ENCODE measurements at regions not wholly inside any gene's neighbourhood (a gene's known extent, or its start where the extent isn't known, plus 50 kb on each side); places are given as distances from the start of the nearest gene placed in this dataset.
A peak's percentile ranks its signal among the peaks of the same experiment; 100 is the strongest.

GRCh38 chr11:62022211-62022610 lies 54.8 kb upstream of the FTH1 start:
- no peak overlapping the region for H3K14ac ChIP-seq (ENCODE audit: low read length in 2 of 2)
- H3K23ac ChIP-seq (ENCODE audit: low read length in 2 of 2): no peak overlapping the region
- no peak overlapping the region for H3K4ac ChIP-seq (ENCODE audit: low read depth in 1 of 2, low read length in 2 of 2)
- H3K27ac ChIP-seq (ENCODE audit: low read length, poor library complexity, severe bottlenecking): no peak overlapping the region
- H3K4me1 ChIP-seq (ENCODE audit: control insufficient read depth, insufficient read depth, low read depth, low read length): peaks cover 9% of the 10 kb centered on the region
- H3K4me2 ChIP-seq (ENCODE audit: low read length, poor library complexity, severe bottlenecking): no peak overlapping the region
- no peaks in the 10 kb centered on the region for H3K79me1 ChIP-seq (replicated peaks; ENCODE audit: low read length, poor library complexity, severe bottlenecking)
- H2BK15ac ChIP-seq (ENCODE audit: low read depth, poor library complexity, severe bottlenecking): no peak overlapping the region
- no peak overlapping the region for H3K9ac ChIP-seq (ENCODE audit: low read length)
- no peak overlapping the region for H2AK5ac ChIP-seq (ENCODE audit: low read length, severe bottlenecking)
- H3K4me3 ChIP-seq (ENCODE audit: insufficient read depth in 1 of 2, low read depth in 1 of 2, low read length in 2 of 2): no peak overlapping the region
- peaks cover 15% of the 10 kb centered on the region for H3K9me3 ChIP-seq (ENCODE audit: control insufficient read depth, low read length)
- no peak for DNase-seq
- WGBS: 68% methylated on average over 2 of the region's 3 CpGs
- no peak overlapping the region for H4K91ac ChIP-seq (ENCODE audit: low read length)
- H2AFZ ChIP-seq (ENCODE audit: low read depth, low read length): no peak overlapping the region
- no peak overlapping the region for H2BK12ac ChIP-seq (ENCODE audit: low read length in 2 of 2)
- no peaks in the 10 kb centered on the region for H3K36me3 ChIP-seq (ENCODE audit: control insufficient read depth in 1 of 2, insufficient read depth in 2 of 2, low read depth in 1 of 2, low read length in 2 of 2)
- no peak overlapping the region for H4K8ac ChIP-seq (ENCODE audit: low read length)
- no peak overlapping the region for H2BK5ac ChIP-seq (ENCODE audit: low read depth, low read length, poor library complexity, severe bottlenecking)
- peaks cover 0 to 3% of the 10 kb centered on the region in 2 experiments for H3K27me3 ChIP-seq (ENCODE audit: control insufficient read depth in 1 of 2, insufficient read depth in 1 of 2, low read length in 2 of 2)
- no peak overlapping the region for H2BK120ac ChIP-seq (ENCODE audit: low read depth, low read length)
- H3K18ac ChIP-seq (ENCODE audit: low read depth in 1 of 2, low read length in 2 of 2): no peak overlapping the region

GRCh38 chr11:62020661-62021060 lies 53.2 kb upstream of the FTH1 start:
- Histone ChIP-seq H2BK5ac (ENCODE audit: low read depth, low read length, poor library complexity, severe bottlenecking) (no peak overlapping the region), H3K79me1 (replicated peaks; ENCODE audit: low read length, poor library complexity, severe bottlenecking) (no peaks in the 10 kb centered on the region), H3K27me3 (ENCODE audit: control insufficient read depth in 1 of 2, insufficient read depth in 1 of 2, low read length in 2 of 2) (peaks cover 0 to 3% of the 10 kb centered on the region in 2 experiments), H3K23ac (ENCODE audit: low read length in 2 of 2) (no peak overlapping the region), H3K9me3 (ENCODE audit: control insufficient read depth, low read length) (peaks cover 9% of the 10 kb centered on the region), H2BK120ac (ENCODE audit: low read depth, low read length) (no peak overlapping the region), H3K4me3 (ENCODE audit: insufficient read depth in 1 of 2, low read depth in 1 of 2, low read length in 2 of 2) (no peak overlapping the region), H2BK12ac (ENCODE audit: low read length in 2 of 2) (no peak overlapping the region), H4K8ac (ENCODE audit: low read length) (no peak overlapping the region), H2AFZ (ENCODE audit: low read depth, low read length) (no peak overlapping the region), H2BK15ac (ENCODE audit: low read depth, poor library complexity, severe bottlenecking) (no peak overlapping the region), H3K4me2 (ENCODE audit: low read length, poor library complexity, severe bottlenecking) (no peak overlapping the region), H3K4me1 (ENCODE audit: control insufficient read depth, insufficient read depth, low read depth, low read length) (peaks cover 10% of the 10 kb centered on the region), H2AK5ac (ENCODE audit: low read length, severe bottlenecking) (no peak overlapping the region), H4K91ac (ENCODE audit: low read length) (no peak overlapping the region), H3K36me3 (ENCODE audit: control insufficient read depth in 1 of 2, insufficient read depth in 2 of 2, low read depth in 1 of 2, low read length in 2 of 2) (no peaks in the 10 kb centered on the region), H3K18ac (ENCODE audit: low read depth in 1 of 2, low read length in 2 of 2) (no peak overlapping the region), H3K9ac (ENCODE audit: low read length) (no peak overlapping the region), H3K4ac (ENCODE audit: low read depth in 1 of 2, low read length in 2 of 2) (no peak overlapping the region), H3K14ac (ENCODE audit: low read length in 2 of 2) (no peak overlapping the region), H3K27ac (ENCODE audit: low read length, poor library complexity, severe bottlenecking) (no peak overlapping the region)
- WGBS: 94% methylated on average over 3 of the region's 3 CpGs
- no peak for DNase-seq

- no peak overlapping the region for H3K4me3 ChIP-seq (ENCODE audit: insufficient read depth in 1 of 2, low read depth in 1 of 2, low read length in 2 of 2)
- WGBS: 90% methylated on average over 2 of the region's 2 CpGs
- H3K4me2 ChIP-seq (ENCODE audit: low read length, poor library complexity, severe bottlenecking): no peak overlapping the region
- H3K4ac ChIP-seq (ENCODE audit: low read depth in 1 of 2, low read length in 2 of 2): no peak overlapping the region
- no peak overlapping the region for H4K91ac ChIP-seq (ENCODE audit: low read length)
- peaks cover 7% of the 10 kb centered on the region for H3K4me1 ChIP-seq (ENCODE audit: control insufficient read depth, insufficient read depth, low read depth, low read length)
- no peak overlapping the region for H3K14ac ChIP-seq (ENCODE audit: low read length in 2 of 2)
- H4K8ac ChIP-seq (ENCODE audit: low read length): no peak overlapping the region
- no peak overlapping the region for H2BK120ac ChIP-seq (ENCODE audit: low read depth, low read length)
- no peak overlapping the region for H3K27ac ChIP-seq (ENCODE audit: low read length, poor library complexity, severe bottlenecking)
- H3K9me3 ChIP-seq (ENCODE audit: control insufficient read depth, low read length): peaks cover 9% of the 10 kb centered on the region
- no peak for DNase-seq
- H3K23ac ChIP-seq (ENCODE audit: low read length in 2 of 2): no peak overlapping the region
- no peaks in the 10 kb centered on the region for H3K79me1 ChIP-seq (replicated peaks; ENCODE audit: low read length, poor library complexity, severe bottlenecking)
- no peaks in the 10 kb centered on the region for H3K36me3 ChIP-seq (ENCODE audit: control insufficient read depth in 1 of 2, insufficient read depth in 2 of 2, low read depth in 1 of 2, low read length in 2 of 2)
- no peak overlapping the region for H2BK12ac ChIP-seq (ENCODE audit: low read length in 2 of 2)
- H2AFZ ChIP-seq (ENCODE audit: low read depth, low read length): no peak overlapping the region
- H3K18ac ChIP-seq (ENCODE audit: low read depth in 1 of 2, low read length in 2 of 2): no peak overlapping the region
- peaks cover 0 to 3% of the 10 kb centered on the region in 2 experiments for H3K27me3 ChIP-seq (ENCODE audit: control insufficient read depth in 1 of 2, insufficient read depth in 1 of 2, low read length in 2 of 2)
- no peak overlapping the region for H2BK5ac ChIP-seq (ENCODE audit: low read depth, low read length, poor library complexity, severe bottlenecking)
- no peak overlapping the region for H2BK15ac ChIP-seq (ENCODE audit: low read depth, poor library complexity, severe bottlenecking)
- no peak overlapping the region for H2AK5ac ChIP-seq (ENCODE audit: low read length, severe bottlenecking)
- H3K9ac ChIP-seq (ENCODE audit: low read length): no peak overlapping the region
Measured at GRCh38 chr11:62018981-62019664, 51.7 kb upstream of the FTH1 start.

- Histone ChIP-seq H4K8ac (ENCODE audit: low read length) (no peak overlapping the region), H3K9me3 (ENCODE audit: control insufficient read depth, low read length) (peaks cover 9% of the 10 kb centered on the region), H3K4ac (ENCODE audit: low read depth in 1 of 2, low read length in 2 of 2) (no peak overlapping the region), H3K79me1 (replicated peaks; ENCODE audit: low read length, poor library complexity, severe bottlenecking) (no peaks in the 10 kb centered on the region), H2BK15ac (ENCODE audit: low read depth, poor library complexity, severe bottlenecking) (no peak overlapping the region), H3K4me2 (ENCODE audit: low read length, poor library complexity, severe bottlenecking) (no peak overlapping the region), H3K14ac (ENCODE audit: low read length in 2 of 2) (no peak overlapping the region), H2AK5ac (ENCODE audit: low read length, severe bottlenecking) (peak overlapping the region; percentile 7), H3K27me3 (ENCODE audit: control insufficient read depth in 1 of 2, insufficient read depth in 1 of 2, low read length in 2 of 2) (peaks cover 0 to 3% of the 10 kb centered on the region in 2 experiments), H3K18ac (ENCODE audit: low read depth in 1 of 2, low read length in 2 of 2) (no peak overlapping the region), H3K4me1 (ENCODE audit: control insufficient read depth, insufficient read depth, low read depth, low read length) (peaks cover 15% of the 10 kb centered on the region), H3K23ac (ENCODE audit: low read length in 2 of 2) (no peak overlapping the region), H2BK5ac (ENCODE audit: low read depth, low read length, poor library complexity, severe bottlenecking) (no peak overlapping the region), H2BK120ac (ENCODE audit: low read depth, low read length) (no peak overlapping the region), H3K36me3 (ENCODE audit: control insufficient read depth in 1 of 2, insufficient read depth in 2 of 2, low read depth in 1 of 2, low read length in 2 of 2) (no peaks in the 10 kb centered on the region), H3K4me3 (ENCODE audit: insufficient read depth in 1 of 2, low read depth in 1 of 2, low read length in 2 of 2) (no peak overlapping the region), H3K27ac (ENCODE audit: low read length, poor library complexity, severe bottlenecking) (no peak overlapping the region), H2BK12ac (ENCODE audit: low read length in 2 of 2) (no peak overlapping the region), H4K91ac (ENCODE audit: low read length) (no peak overlapping the region), H3K9ac (ENCODE audit: low read length) (no peak overlapping the region), H2AFZ (ENCODE audit: low read depth, low read length) (no peak overlapping the region)
- no peak for DNase-seq
- WGBS: 89% methylated on average over 14 of the region's 15 CpGs
Measured at GRCh38 chr11:62017878-62018655, 50.6 kb upstream of the FTH1 start.

All from mesenchymal stem cell (in vitro differentiated cells and primary cell).